HG02938 (cell line): ENCODE measurements at regions not wholly inside any gene's neighbourhood (a gene's known extent, or its start where the extent isn't known, plus 50 kb on each side); places are given as distances from the start of the nearest gene placed in this dataset.
A peak's percentile ranks its signal among the peaks of the same experiment; 100 is the strongest.
"Not testable (repeated sequence)": the region's sequence is repeated elsewhere in the genome, so short reads cannot be mapped to it uniquely, and the experiment has no call there.

Source experiments
- ATAC-seq: cut with Tn5 transposase; IDR thresholded peaks from one replicate; pipeline ENCODE4 v1.9.1; 2021; ENCODE audit warnings: mild to moderate bottlenecking, moderate library complexity; ENCODE audit not compliant: unreplicated experiment

DNA sequence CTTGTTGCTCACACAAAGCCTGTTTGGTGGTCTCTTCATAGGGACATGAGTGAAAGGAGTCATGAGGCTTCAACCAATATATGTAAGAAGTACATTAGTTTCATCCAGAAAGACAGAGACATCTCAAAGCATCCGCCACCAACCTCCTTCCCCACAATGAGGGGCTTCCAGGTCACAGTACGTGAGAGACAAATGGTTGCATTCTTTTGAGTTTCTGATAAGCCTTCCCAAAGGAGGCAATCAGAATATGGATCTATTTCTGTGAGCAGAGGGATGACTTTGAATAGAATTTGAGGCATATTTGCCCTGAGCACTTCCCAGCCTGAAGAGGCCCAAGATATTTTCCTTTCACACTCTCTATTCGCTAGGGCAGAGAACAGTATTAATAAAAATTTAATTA, 931.1 kb downstream of the FAM181B start:
- no peak for ATAC-seq

DNA sequence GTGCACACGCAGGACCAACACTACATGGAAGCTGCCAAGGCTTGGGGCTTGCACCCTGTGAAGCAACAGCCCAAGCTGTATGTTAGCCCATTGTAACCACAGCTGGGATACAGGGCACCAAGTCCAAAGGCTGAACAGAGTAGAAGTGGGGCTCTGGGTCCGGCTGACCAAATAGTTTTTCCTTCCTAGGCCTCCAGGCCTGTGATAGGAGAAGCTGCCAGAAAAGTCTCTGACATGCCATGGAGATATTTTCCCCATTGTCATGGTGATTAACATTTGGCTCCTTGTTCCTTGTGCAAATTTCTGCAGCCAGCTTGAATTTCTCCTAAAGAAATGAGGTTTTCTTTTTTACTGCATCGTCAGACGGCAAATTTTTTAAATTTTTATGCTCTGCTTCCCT, 941.2 kb downstream of the FAM181B start:
- no peak for ATAC-seq

DNA sequence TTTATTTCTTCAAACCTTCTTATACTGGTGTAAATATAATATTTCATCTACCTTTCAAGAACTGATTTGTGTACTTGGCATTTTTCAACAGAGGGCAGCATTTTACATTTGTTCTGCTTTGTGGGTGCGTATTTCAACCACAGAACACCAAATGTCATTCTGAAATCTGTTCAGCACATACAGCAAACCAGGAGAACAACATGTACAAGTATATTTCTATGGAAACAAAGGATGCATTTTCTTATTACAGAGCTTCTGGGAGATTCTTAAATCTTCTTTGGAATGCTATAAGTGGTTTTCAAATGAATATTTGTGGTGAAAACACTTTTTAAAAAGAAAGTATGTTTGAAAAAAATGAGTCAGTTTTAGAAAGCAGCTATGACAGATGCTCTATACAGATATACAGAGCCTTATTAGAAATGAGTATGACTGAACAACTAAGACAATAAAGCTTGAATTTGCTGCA, 946.0 kb downstream of the FAM181B start:
- peak; percentile 64 for ATAC-seq

- ATAC-seq: no peak
These were observed 961.5 kb downstream of the FAM181B start for GRCh38 chr11:81772166-81772565.

- not testable (repeated sequence) for ATAC-seq
These were observed 963.8 kb downstream of the FAM181B start for GRCh38 chr11:81769906-81770305.

DNA sequence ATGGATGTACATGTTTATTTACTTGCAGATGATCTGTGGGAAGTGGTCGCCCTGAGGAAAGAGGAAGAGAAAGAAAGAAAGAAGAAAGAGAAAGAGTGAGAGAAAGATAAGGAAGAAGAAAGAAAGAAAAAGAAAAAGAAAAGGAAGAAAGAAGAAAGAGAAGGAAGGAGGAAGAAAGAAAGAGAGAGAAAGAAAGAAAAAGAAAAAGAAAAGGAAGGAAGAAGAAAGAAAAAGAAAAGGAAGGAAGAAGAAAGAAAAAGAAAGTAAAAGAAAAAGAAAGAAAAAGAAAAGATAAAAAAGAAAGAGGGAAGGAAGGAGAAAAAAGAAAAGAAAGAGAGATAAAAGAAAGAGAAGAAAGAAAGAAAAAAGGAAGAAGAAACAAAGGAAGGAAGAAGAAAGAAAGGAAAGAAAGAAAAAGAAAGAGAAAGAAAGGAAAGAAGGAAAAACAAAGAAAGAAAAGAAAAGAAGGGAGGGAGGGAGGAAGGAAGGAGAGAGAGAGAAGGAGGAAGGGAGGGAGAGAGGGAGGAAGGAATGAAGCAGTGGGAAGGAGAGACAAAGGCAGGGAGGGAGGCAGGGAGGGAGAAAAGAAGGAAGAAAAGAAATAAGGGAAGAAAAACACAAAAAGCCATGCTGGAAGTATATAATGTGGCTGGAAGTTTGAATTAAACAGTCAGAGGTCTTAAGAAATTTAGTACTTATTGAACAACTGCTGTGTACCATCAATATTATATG, 976.6 kb downstream of the FAM181B start:
- no peak for ATAC-seq

DNA sequence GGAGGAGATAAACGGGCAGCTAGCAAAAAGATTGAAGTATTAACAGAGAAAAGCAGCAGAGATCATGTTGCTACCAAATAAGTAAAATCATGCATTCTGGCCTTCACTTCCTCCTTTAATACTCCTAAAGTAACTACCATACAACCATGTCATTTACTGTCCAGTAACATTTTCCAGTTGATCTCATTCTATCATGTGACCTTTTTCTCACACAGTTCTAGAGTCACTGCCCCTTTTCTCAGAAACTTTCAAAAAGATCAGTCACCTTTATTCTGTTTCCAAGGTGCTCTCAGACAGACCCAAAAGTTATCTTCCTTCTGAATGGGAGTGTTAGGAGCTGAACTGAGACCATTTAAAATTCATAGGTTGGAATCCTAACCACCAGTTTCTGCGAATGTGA, 984.4 kb downstream of the FAM181B start:
- ATAC-seq: no peak

- ATAC-seq: no peak
These were observed 989.1 kb downstream of the FAM181B start for GRCh38 chr11:81744336-81745116.

DNA sequence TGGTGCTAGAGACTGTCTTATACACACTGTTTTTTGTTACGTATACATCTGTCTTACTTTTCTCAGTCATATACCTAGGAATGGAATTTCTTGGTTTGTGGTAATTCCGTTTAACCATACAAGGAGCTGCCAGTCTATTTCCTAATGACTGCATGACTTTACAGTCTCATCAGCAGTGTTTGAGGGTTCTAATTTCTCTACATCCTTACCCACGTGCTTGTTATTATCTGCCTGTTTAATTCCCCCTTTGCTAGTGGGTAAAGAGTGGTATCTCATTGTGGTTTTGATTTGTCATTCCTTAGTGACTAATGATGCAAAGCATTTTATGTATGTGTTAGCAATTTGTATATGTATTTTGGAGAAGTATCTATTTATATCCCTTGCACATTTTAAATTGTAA, 1008.0 kb downstream of the FAM181B start:
- ATAC-seq: no peak

GRCh38 chr11:81717695-81718094, 1016.0 kb downstream of the FAM181B start:
- no peak for ATAC-seq

DNA sequence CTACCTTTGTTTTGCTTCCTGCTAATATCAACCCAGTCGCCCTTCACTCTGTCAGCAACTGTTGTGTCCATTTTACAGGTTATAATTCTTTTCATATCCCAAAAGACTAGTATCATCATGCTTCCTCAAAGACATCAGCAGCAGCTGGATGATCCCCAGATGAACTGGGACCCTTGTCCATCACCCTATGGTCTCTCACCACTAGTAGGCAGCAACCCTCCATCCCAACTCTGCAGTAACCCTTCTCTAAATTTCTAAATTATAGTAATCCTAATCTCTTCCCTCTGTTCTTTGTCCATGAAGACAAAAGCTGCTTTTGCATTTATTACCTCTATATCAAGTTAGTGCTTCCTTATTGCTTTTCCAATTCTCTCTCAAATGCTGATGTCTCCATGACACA, 1025.8 kb downstream of the FAM181B start:
- no peak for ATAC-seq

GRCh38 chr11:81705283-81705682, 1028.4 kb downstream of the FAM181B start:
- no peak for ATAC-seq

DNA sequence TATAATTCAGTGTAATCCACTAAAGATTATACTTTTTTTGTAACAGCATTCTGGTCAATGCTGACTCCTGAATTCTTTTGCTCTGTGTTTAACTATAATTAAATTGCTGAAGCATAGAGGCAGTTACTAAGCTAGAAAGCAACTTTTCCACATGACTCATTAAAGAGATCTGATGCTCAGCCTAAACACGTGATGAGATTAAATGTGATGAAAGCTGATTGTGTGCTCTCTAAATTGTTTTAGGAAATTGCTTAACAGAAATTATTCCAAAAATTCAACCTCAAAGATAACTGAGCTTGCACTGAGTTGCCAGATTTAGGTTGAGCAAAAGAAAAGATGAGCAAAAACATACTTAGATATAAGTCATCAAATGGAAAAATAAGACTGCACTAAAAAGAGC, 1033.6 kb downstream of the FAM181B start:
- no peak for ATAC-seq

- ATAC-seq: no peak
These were observed 1046.6 kb downstream of the FAM181B start for GRCh38 chr11:81687057-81687456.

- ATAC-seq: no peak
These were observed 1059.5 kb downstream of the FAM181B start for GRCh38 chr11:81674211-81674610.

DNA sequence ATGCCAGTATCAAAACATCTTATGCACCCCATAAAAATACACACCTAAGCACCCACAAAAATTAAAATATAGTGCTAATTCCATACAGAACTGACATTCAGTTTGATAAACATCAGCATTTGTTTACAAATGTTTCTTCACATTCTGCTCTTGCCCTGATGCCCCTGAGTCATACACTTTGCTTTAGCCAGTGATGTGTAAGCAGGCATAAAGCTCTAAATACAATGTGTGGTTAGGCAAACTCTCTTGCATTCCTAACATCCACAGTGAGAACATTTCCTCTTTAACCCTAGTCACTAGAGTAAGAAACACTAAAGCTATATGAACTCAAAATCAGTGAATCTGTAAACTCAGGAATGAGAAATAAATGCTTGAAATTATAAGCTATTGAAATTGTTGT, 1060.7 kb downstream of the FAM181B start:
- no peak for ATAC-seq

DNA sequence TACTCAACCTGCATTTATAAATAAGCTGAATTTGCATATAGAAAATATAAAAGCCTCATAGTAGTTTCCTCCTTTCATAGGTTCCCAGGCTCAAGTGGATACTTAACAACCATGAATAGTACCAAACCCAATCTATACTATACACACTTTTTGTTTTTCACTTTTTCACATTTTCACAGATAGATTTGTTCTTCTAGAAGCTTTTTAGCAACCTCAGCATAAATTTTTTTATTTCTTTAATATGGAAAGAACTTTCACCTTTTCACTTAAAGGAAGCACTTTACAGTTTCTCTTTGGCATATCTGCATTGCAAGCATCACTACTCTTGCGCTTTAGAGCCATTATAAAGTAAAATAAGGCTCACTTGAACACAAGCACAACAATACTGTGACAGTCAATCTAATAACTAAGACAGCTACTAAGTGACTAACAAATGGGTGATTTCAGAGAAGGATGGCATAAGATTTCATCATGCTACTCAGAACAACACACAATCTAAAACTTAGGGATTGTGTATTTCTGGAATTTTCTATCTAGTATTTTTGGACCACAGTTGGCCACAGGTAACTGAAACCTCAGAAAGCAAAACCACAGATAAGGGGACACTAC, 1063.6 kb downstream of the FAM181B start:
- no peak for ATAC-seq

DNA sequence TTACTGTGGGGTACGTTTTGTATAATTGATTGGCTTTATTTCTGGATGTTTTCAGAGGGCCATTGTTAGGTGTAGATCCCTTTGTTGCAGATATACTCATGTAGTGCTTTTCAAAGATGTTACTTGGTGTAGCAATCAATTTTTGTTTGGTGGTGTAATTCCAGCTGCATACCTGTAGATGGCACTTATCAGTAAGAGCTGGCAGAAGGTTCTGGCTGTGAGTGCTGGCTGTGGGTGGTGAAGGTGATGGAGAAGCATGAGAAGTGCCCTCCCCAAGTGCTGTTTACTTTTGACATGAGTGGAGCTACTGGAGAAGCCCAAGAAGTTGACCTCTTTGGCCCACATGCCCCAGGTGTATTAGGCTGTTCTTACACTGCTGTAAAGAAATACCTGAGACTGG, 1074.9 kb downstream of the FAM181B start:
- peak; percentile 64 for ATAC-seq

DNA sequence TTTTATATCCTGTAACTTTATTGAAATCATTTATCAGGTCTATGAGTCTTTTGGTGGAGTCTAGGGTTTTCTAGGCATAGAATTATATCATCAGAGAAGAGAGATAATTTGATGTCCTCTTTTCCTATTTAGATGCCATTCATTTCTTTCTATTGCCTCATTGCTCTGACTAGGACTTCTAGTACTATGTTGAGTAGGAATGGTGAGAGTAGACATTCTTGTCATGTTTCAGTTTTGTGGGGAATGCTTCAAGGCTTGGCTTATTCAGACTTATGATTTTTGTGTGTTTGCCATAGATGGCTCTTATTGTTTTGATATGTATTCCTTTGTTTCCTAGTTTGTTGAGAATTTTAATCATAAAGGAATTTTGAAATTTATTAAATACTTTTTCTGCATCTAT, 1078.3 kb downstream of the FAM181B start:
- ATAC-seq: no peak

- no peak for ATAC-seq
These were observed 1086.3 kb downstream of the FAM181B start for GRCh38 chr11:81647374-81647773.

DNA sequence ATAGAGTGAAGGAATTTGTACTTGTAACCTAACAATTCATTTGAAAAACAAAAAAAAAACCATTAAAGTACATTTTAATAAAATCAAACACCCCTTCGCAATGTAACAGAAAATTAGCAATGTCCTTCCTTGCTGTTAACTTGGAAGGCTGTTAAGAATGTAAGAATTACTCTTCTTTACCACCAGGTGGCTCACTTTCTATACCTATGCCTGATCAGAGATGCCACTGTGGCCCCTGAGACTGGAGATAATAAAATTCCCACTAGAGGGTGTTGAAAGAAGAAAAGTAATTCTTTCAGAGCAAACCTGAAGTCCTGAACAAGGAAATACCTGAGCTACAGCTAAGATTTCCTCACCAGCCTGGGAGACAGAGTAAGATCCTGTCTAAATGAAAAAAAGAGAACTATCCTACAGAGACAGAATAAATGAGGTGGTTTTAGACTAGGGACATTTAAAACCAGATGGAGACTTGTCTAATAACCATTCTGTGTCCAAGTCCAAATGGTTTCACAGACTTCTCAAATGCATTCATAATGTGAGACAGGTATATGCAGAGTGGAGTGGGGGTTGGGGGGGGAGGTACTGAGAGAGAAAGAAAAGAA, 1089.3 kb downstream of the FAM181B start:
- peak; percentile 95 for ATAC-seq
